AG04450 (cell line): ENCODE measurements at regions not wholly inside any gene's neighbourhood (a gene's known extent, or its start where the extent isn't known, plus 50 kb on each side); places are given as distances from the start of the nearest gene placed in this dataset.
A peak's percentile ranks its signal among the peaks of the same experiment; 100 is the strongest.

Experiments
- CTCF ChIA-PET: fragments of 300-600, 350-600 bp; formaldehyde crosslinking; extraction: SDS; loops from one replicate; lab custom pipeline; 2022; ENCODE audit warnings: antibody characterized with exemption, inconsistent platforms; lab: Charles Lee
- POLR2A ChIA-PET: fragments of 350-600 bp; formaldehyde crosslinking; extraction: SDS; loops from one replicate; lab custom pipeline; 2021; ENCODE audit warnings: antibody characterized with exemption, inconsistent platforms; lab: Yijun Ruan, JAX
- DNase-seq: peaks from one replicate; pipeline ENCODE4 v3.0.0-alpha.2; 2011; ENCODE audit warnings: low read depth, low spot score
- H3K27ac ChIP-seq: one replicate; pipeline ENCODE4 v1.5.1; 2012; ENCODE audit warnings: low read depth, low read length, control low read depth
- H3K27me3 ChIP-seq: one replicate; pipeline ENCODE4 v1.6.0; 2012; ENCODE audit warnings: low read length; ENCODE audit not compliant: control insufficient read depth, insufficient read depth
- H3K4me3 ChIP-seq: 2 replicates; pipeline ENCODE4 v1.5.1; 2011; ENCODE audit warnings: mild to moderate bottlenecking, low read depth, low read length, control low read depth
- H3K9me3 ChIP-seq: 2 replicates; pipeline ENCODE4 v1.5.1; 2012; ENCODE audit warnings: low read length; ENCODE audit not compliant: control insufficient read depth, insufficient read depth
- TF ChIP-seq, protein P1 (sequence below): IDR thresholded peaks from 2 replicates; pipeline ENCODE4 v1.5.1; 2011; ENCODE audit warnings: low read depth, low read length, control low read depth, inconsistent platforms

DNA sequence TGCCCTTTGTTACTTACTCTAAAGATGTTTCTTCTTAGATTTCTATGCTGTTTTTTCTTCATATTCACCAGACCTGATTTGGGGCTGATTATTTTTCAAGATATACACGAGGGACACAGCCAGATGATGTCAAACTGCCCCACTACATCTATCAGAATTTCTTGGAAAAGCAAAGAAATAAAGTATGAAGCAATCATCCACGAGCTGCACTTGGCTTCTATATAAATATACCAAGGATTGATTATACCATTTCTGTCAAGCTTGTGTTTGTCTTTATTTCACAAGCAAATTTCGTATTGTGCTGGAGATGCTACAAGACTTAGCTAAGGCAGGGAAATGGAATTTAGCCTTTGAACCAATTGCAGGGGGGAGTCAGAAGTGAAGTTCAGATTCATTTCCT lies 715.1 kb upstream of the NR2F2 start:
- H3K4me3 ChIP-seq = no peak overlapping the region
- CTCF ChIA-PET = no interaction called here
- DNase-seq = no peak
- TF ChIP-seq, protein P1, sequence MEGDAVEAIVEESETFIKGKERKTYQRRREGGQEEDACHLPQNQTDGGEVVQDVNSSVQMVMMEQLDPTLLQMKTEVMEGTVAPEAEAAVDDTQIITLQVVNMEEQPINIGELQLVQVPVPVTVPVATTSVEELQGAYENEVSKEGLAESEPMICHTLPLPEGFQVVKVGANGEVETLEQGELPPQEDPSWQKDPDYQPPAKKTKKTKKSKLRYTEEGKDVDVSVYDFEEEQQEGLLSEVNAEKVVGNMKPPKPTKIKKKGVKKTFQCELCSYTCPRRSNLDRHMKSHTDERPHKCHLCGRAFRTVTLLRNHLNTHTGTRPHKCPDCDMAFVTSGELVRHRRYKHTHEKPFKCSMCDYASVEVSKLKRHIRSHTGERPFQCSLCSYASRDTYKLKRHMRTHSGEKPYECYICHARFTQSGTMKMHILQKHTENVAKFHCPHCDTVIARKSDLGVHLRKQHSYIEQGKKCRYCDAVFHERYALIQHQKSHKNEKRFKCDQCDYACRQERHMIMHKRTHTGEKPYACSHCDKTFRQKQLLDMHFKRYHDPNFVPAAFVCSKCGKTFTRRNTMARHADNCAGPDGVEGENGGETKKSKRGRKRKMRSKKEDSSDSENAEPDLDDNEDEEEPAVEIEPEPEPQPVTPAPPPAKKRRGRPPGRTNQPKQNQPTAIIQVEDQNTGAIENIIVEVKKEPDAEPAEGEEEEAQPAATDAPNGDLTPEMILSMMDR = no peak
- H3K27ac ChIP-seq = no peak overlapping the region
- POLR2A ChIA-PET = no interaction called here
- H3K9me3 ChIP-seq = no peaks in the 10 kb centered on the region
- no peaks in the 10 kb centered on the region for H3K27me3 ChIP-seq

GRCh38 chr15:95616306-95616705 lies 714.2 kb upstream of the NR2F2 start:
- H3K27ac ChIP-seq = no peak overlapping the region
- ChIA-PET POLR2A (no interaction called here), CTCF (interaction anchor here (0.8 kb wide), 1 partner anchor 357 kb away, joined by 3 read pairs; no protein-coding TSS in a partner anchor)
- no peaks in the 10 kb centered on the region for H3K9me3 ChIP-seq
- no peaks in the 10 kb centered on the region for H3K27me3 ChIP-seq
- H3K4me3 ChIP-seq = no peak overlapping the region
- DNase-seq = no peak
- TF ChIP-seq, protein P1 = no peak

GRCh38 chr15:95620934-95621579 lies 709.4 kb upstream of the NR2F2 start:
- ChIA-PET CTCF (interaction anchor here (0.5 kb wide), 1 partner anchor 524 kb away, joined by 3 read pairs; no protein-coding TSS in a partner anchor), POLR2A (interaction anchor here (0.7 kb wide), 1 partner anchor 15 kb away, joined by 4 read pairs; no protein-coding TSS in a partner anchor)
- no peak overlapping the region for H3K4me3 ChIP-seq
- TF ChIP-seq, protein P1 = no peak
- H3K27ac ChIP-seq = no peak overlapping the region
- DNase-seq = peak; percentile 10
- H3K27me3 ChIP-seq = no peaks in the 10 kb centered on the region
- H3K9me3 ChIP-seq = no peaks in the 10 kb centered on the region

DNA sequence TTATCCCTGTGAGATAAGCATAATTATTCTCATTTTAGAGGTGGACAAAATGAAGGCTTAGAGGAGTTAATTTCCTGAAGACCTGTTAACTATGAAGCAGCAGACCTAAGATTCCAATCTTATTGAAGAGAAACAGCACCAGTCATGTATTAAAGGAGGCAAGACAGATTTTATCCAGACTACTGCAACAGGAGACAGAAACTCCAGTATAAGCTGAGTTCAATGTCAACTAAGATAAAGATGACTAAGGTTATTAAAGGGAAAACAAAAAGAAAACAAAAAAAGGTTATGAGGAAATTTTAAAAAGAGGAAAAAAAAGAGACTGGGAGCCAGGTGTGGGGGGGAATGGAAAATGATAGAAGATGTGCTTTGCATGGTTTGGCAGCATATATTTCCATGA lies 707.7 kb upstream of the NR2F2 start:
- no peak for DNase-seq
- TF ChIP-seq, protein P1 = no peak
- Histone ChIP-seq H3K27ac (no peak overlapping the region), H3K4me3 (no peak overlapping the region), H3K9me3 (no peaks in the 10 kb centered on the region), H3K27me3 (no peaks in the 10 kb centered on the region)
- CTCF ChIA-PET = no interaction called here
- POLR2A ChIA-PET = no interaction called here

DNA sequence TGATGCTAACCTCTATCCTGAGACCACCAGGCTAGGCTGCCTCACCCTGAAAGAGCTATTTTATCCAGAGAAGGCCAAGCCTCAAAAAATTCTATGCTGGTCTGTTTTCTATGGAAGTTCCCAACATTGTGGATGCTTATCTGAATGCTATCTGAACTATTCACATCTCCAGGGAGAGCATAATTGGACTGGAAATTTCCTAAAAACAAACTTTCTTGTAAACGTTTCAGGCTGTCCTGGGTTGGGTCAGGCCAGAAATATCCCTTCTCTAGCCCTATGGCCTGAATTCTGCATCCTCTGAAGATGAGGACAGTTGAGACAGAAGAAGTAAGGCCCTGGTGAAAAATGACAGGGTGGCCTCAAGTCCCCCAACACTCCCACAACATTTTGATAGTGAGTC lies 706.4 kb upstream of the NR2F2 start:
- H3K9me3 ChIP-seq = no peaks in the 10 kb centered on the region
- no peak overlapping the region for H3K27ac ChIP-seq
- no peaks in the 10 kb centered on the region for H3K27me3 ChIP-seq
- ChIA-PET CTCF (no interaction called here), POLR2A (no interaction called here)
- DNase-seq = no peak
- TF ChIP-seq, protein P1 = no peak
- H3K4me3 ChIP-seq = no peak overlapping the region
